ENCODE measurements at regions not wholly inside any gene's neighbourhood (a gene's known extent, or its start where the extent isn't known, plus 50 kb on each side); places are given as distances from the start of the nearest gene placed in this dataset.

DNA sequence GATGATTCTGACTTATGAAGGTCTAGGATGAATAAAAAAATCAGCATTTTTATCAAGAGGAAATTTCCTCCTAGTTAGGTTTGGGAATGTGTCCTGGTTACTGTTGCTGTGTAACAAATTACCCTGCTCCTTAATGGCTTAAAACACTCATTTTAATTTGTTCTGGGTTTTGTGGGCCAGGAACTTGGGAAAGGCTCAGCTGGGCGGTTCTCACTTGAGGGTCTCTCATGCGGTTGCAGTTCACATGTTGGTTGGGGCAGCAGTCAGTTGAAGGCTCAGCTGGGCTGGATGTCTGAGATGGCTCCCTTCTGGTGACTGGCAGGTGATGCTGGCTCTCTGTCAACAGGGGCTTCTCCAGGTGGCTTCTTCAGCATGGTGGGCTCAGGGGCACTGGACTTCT lies 214.6 kb downstream of the RBM19 start:
- no peak overlapping the region for H3K4me3 Mint-ChIP-seq (ENCODE audit: unreplicated experiment)
- DNase-seq (ENCODE audit: extremely low spot score, unreplicated experiment) = no peak
- H3K27me3 Mint-ChIP-seq (ENCODE audit: unreplicated experiment) = peaks cover 40% of the 10 kb centered on the region
- TF ChIP-seq, protein P1, sequence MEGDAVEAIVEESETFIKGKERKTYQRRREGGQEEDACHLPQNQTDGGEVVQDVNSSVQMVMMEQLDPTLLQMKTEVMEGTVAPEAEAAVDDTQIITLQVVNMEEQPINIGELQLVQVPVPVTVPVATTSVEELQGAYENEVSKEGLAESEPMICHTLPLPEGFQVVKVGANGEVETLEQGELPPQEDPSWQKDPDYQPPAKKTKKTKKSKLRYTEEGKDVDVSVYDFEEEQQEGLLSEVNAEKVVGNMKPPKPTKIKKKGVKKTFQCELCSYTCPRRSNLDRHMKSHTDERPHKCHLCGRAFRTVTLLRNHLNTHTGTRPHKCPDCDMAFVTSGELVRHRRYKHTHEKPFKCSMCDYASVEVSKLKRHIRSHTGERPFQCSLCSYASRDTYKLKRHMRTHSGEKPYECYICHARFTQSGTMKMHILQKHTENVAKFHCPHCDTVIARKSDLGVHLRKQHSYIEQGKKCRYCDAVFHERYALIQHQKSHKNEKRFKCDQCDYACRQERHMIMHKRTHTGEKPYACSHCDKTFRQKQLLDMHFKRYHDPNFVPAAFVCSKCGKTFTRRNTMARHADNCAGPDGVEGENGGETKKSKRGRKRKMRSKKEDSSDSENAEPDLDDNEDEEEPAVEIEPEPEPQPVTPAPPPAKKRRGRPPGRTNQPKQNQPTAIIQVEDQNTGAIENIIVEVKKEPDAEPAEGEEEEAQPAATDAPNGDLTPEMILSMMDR (IDR thresholded peaks at IDR 0.05) = no peak
- H3K4me1 Mint-ChIP-seq (ENCODE audit: unreplicated experiment) = no peaks in the 10 kb centered on the region
- no peaks in the 10 kb centered on the region for H3K36me3 Mint-ChIP-seq (ENCODE audit: unreplicated experiment)
- no peak overlapping the region for H3K27ac Mint-ChIP-seq (ENCODE audit: unreplicated experiment)
- no peaks in the 10 kb centered on the region for H3K9me3 Mint-ChIP-seq (ENCODE audit: unreplicated experiment)

DNA sequence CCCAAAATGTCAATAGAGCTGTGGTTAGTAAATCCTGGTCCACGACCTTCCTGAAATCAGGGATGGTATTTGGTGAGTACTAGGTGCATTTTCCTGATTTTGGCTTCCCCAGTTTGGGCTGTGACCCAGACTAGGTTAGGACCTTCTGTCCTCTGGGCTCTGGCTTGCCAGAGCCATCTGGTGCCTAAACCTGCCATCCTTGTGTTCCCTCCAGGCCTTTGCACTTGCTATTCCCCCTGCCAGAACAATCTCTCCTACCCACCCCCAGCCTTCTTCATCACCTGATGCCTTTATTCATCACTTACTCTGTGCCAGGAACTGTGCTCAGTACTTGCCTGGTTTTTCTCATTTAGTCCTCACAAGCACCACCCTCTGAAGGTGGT lies 216.7 kb downstream of the RBM19 start:
- Mint-ChIP-seq H3K4me1 (ENCODE audit: unreplicated experiment) (no peaks in the 10 kb centered on the region), H3K9me3 (ENCODE audit: unreplicated experiment) (no peaks in the 10 kb centered on the region), H3K27me3 (ENCODE audit: unreplicated experiment) (peaks cover 58% of the 10 kb centered on the region), H3K36me3 (ENCODE audit: unreplicated experiment) (no peaks in the 10 kb centered on the region), H3K4me3 (ENCODE audit: unreplicated experiment) (no peak overlapping the region), H3K27ac (ENCODE audit: unreplicated experiment) (no peak overlapping the region)
- no peak for DNase-seq (ENCODE audit: extremely low spot score, unreplicated experiment)
- TF ChIP-seq, protein P1 (IDR thresholded peaks at IDR 0.05) = no peak

DNA sequence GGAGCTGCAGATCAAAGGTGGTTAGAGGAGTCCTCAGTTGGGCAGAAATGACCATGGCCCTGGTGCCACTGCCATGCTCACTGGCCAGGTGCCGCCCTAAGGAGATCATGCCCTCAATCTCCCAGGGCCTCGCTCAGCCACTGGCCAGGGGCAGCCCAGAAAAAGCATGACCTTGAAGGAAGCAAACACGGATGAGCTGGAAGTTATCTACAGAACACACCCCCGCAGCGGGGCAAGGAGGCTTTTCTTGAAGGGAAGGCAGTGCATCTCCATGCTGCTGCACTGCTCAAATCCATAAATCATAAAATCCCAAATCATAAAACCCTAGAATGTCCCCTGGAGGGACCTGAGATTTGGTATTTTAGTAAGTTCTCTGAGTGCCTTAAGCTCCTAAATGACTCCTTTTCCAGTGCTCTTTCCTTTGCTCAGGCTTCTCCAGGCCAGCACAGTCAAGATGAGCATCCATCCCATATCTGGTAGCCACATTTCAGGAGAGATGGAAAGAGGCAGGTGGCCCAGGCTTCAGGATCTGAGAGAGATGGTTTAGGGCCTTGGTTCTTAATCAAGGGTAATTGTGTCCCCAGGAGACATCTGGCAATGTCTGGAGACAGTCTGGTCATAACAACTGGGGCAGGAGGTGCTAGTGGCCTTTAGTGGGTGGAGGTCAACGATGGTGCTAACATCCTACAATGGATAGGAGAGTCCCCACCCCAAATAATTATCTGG lies 217.3 kb downstream of the RBM19 start:
- H3K4me1 Mint-ChIP-seq (ENCODE audit: unreplicated experiment) = no peaks in the 10 kb centered on the region
- no peak overlapping the region for H3K4me3 Mint-ChIP-seq (ENCODE audit: unreplicated experiment)
- no peak for DNase-seq (ENCODE audit: extremely low spot score, unreplicated experiment)
- no peaks in the 10 kb centered on the region for H3K36me3 Mint-ChIP-seq (ENCODE audit: unreplicated experiment)
- no peak overlapping the region for H3K27ac Mint-ChIP-seq (ENCODE audit: unreplicated experiment)
- H3K9me3 Mint-ChIP-seq (ENCODE audit: unreplicated experiment) = no peaks in the 10 kb centered on the region
- peaks cover 63% of the 10 kb centered on the region for H3K27me3 Mint-ChIP-seq (ENCODE audit: unreplicated experiment)
- TF ChIP-seq, protein P1 (IDR thresholded peaks at IDR 0.05) = no peak

DNA sequence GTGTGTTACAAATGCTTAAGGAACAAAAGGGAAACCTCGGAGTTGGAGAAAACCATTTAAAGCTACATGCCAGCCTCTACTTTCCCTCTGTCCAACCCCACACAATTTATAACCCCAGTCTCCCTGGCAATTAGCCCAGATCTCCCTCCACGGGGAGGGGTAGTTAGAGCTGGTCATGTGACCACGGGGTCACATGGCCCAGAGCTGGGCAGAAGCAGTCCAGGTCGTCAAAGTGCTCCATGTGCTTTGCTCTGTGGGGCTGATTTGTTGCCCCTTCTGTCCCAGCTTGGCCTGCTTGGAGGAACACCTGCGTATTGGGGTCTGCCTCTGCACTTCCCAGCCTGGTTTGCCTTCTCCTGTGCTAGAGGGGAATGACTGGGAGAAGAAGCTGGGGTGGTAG lies 219.1 kb downstream of the RBM19 start:
- DNase-seq (ENCODE audit: extremely low spot score, unreplicated experiment) = no peak
- TF ChIP-seq, protein P1 (IDR thresholded peaks at IDR 0.05) = no peak
- H3K36me3 Mint-ChIP-seq (ENCODE audit: unreplicated experiment) = no peaks in the 10 kb centered on the region
- H3K27me3 Mint-ChIP-seq (ENCODE audit: unreplicated experiment) = peaks cover 67% of the 10 kb centered on the region
- H3K4me1 Mint-ChIP-seq (ENCODE audit: unreplicated experiment) = no peaks in the 10 kb centered on the region
- no peak overlapping the region for H3K27ac Mint-ChIP-seq (ENCODE audit: unreplicated experiment)
- no peak overlapping the region for H3K4me3 Mint-ChIP-seq (ENCODE audit: unreplicated experiment)
- no peaks in the 10 kb centered on the region for H3K9me3 Mint-ChIP-seq (ENCODE audit: unreplicated experiment)

DNA sequence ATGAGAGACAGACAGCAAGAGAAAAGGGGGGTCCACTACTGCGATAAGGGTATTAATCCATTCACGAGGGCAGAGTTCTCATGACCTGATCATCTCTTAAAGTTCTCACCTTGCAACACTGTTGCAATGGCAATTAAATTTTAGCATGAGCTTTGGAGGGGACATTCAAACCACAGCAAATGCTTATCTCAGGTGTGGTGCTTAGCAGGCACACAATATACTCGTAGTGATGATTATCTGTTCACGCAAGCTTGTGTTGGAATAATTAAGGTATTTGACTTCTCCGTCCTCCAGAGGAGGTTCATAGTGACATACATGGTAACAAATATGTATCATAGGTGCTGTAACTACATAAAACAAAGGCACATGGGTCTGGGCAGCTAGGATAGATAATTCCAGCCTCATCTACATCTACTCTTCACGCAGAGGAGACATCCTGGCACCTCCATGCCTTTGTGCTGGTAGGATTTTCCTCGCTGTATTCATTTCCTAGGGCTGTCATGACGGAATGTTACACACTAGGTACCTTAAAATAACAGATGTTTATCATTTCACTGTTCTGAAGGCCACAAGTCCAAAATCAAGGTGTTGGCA lies 221.2 kb downstream of the RBM19 start:
- DNase-seq (ENCODE audit: extremely low spot score, unreplicated experiment) = no peak
- Mint-ChIP-seq H3K36me3 (ENCODE audit: unreplicated experiment) (no peaks in the 10 kb centered on the region), H3K27me3 (ENCODE audit: unreplicated experiment) (peaks cover 59% of the 10 kb centered on the region), H3K4me1 (ENCODE audit: unreplicated experiment) (no peaks in the 10 kb centered on the region), H3K27ac (ENCODE audit: unreplicated experiment) (no peak overlapping the region), H3K4me3 (ENCODE audit: unreplicated experiment) (no peak overlapping the region), H3K9me3 (ENCODE audit: unreplicated experiment) (no peaks in the 10 kb centered on the region)
- TF ChIP-seq, protein P1 (IDR thresholded peaks at IDR 0.05) = no peak

All from osteocyte (in vitro differentiated cells).